AG04449 (cell line): ENCODE measurements at regions not wholly inside any gene's neighbourhood (a gene's known extent, or its start where the extent isn't known, plus 50 kb on each side); places are given as distances from the start of the nearest gene placed in this dataset.

ENCODE experiments used
- CTCF ChIA-PET: fragments of 350-600 bp; formaldehyde crosslinking; extraction: SDS; loops from one replicate; lab custom pipeline; 2021; ENCODE audit warnings: antibody characterized with exemption; lab: Yijun Ruan, JAX
- POLR2A ChIA-PET: fragments of 400-600, 350-600 bp; formaldehyde crosslinking; extraction: SDS; loops from one replicate; lab custom pipeline; 2020; ENCODE audit warnings: antibody characterized with exemption, inconsistent platforms; lab: Yijun Ruan, JAX
- DNase-seq: peaks from one replicate; pipeline ENCODE4 v3.0.0-alpha.2; 2010; ENCODE audit warnings: low read depth, low spot score
- H3K4me3 ChIP-seq: 2 replicates; pipeline ENCODE4 v1.5.1; 2011; ENCODE audit warnings: low read depth, mild to moderate bottlenecking, control low read depth, low read length
- CTCF ChIP-seq: IDR thresholded peaks from one replicate; pipeline ENCODE4 v1.5.1; 2011; ENCODE audit warnings: mild to moderate bottlenecking, moderate library complexity, low read length, control low read depth, inconsistent platforms; ENCODE audit not compliant: insufficient read depth; ENCODE audit errors: missing control alignments

GRCh38 chr4:13236485-13236884 lies 247.7 kb downstream of the RAB28 start:
- CTCF ChIA-PET = no interaction called here
- DNase-seq = no peak
- no peak overlapping the region for H3K4me3 ChIP-seq
- no peak for TF ChIP-seq CTCF
- POLR2A ChIA-PET = no interaction called here

GRCh38 chr4:13233755-13234154 lies 250.4 kb downstream of the RAB28 start:
- CTCF ChIA-PET = no interaction called here
- no peak for TF ChIP-seq CTCF
- H3K4me3 ChIP-seq = no peak overlapping the region
- POLR2A ChIA-PET = no interaction called here
- no peak for DNase-seq

- POLR2A ChIA-PET = no interaction called here
- TF ChIP-seq CTCF = no peak
Observed at GRCh38 chr4:13219971-13220370, 264.2 kb downstream of the RAB28 start.

DNA sequence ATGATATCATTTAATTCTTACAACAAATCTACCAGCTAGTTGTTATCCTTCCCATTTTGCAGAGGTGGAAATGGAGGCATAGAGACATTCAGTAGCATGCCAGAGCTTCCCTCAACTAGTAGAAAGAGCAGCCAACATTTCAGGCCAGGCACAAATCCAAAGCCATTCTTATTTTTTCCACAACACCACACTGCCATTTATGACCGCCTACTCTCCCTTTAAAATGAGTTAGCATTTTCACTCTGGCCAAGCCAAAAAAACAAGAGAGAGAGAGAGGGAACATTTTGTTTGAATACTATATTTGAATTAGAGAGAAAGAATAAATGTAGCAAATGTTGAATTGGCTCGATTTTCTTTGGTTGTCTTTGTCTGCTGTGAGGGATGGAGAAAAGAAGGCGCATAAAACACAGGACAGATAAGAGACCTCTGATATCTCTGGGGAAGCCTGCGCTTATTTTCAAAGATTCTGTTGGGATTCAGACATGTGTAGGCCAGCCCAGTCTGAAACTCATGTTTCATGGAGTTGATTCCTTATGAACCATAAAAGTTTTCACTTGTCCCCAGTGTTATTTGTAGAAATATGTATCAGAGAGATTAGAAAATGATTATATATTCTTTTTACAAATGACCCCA lies 265.7 kb downstream of the RAB28 start:
- no peak for TF ChIP-seq CTCF
- CTCF ChIA-PET = no interaction called here
- DNase-seq = no peak
- no peak overlapping the region for H3K4me3 ChIP-seq
- POLR2A ChIA-PET = no interaction called here

More at GRCh38 chr4:13219971-13220370, 264.2 kb downstream of the RAB28 start:
- no peak overlapping the region for H3K4me3 ChIP-seq
- CTCF ChIA-PET = no interaction called here
- no peak for DNase-seq

DNA sequence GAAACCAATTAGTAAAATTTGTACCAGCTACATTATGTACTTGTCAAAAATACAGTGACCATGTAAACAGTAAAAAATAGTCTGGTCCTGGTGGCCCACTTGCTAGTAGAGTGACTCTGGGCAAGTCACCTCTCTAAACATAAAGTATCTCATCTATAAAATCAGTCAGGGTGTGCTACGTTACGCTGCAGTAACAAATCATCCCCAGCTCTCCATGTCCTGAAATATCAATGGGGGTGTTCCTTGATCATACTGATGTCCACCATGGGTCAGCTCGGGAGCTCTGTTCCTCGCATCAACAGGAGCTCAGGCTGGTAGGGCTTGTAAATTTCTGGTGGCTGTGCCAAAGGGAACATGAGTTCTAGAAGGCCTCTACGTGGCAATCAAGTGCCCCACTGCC lies 268.6 kb downstream of the RAB28 start:
- POLR2A ChIA-PET = no interaction called here
- CTCF ChIA-PET = no interaction called here

GRCh38 chr4:13212936-13213335 lies 271.2 kb downstream of the RAB28 start:
- POLR2A ChIA-PET = no interaction called here
- no peak for TF ChIP-seq CTCF
- H3K4me3 ChIP-seq = no peak overlapping the region
- DNase-seq = no peak
- CTCF ChIA-PET = no interaction called here

More for the DNA sequence above, 268.6 kb downstream of the RAB28 start:
- DNase-seq = no peak
- no peak for TF ChIP-seq CTCF
- no peak overlapping the region for H3K4me3 ChIP-seq
